Heart right ventricle (tissue), 16 donors: ENCODE measurements at regions not wholly inside any gene's neighbourhood (a gene's known extent, or its start where the extent isn't known, plus 50 kb on each side); places are given as distances from the start of the nearest gene placed in this dataset.

Experiments
- ATAC-seq, 8 donors: fragments of 200-7000 bp; cut with Tn5 transposase; one replicate each; pipeline ENCODE4 v1.9.1; 2020; ENCODE audit warnings: mild to moderate bottlenecking in 8 of 8, moderate library complexity in 8 of 8, moderate number of reproducible peaks in 1 of 8
- DNase-seq, 2 donors: peaks; one replicate each; pipeline ENCODE4 v3.0.0-alpha.2; 2020
- H3K27ac ChIP-seq, 10 donors: fragments of 200-600 bp; sonication (generic) in 2 of 10; one replicate each; pipeline versions ENCODE4 v1.5.0 to v1.8.0; 2020 to 2022; ENCODE audit warnings: mild to moderate bottlenecking in 3 of 10
- H3K27me3 ChIP-seq, 7 donors: fragments of 200-600 bp; one replicate each; pipeline ENCODE4 v1.8.0; 2021 to 2022; ENCODE audit warnings: mild to moderate bottlenecking in 2 of 7
- H3K36me3 ChIP-seq, 9 donors: fragments of 200-600 bp; sonication (generic) in 1 of 9; one replicate each; pipeline versions ENCODE4 v1.5.0 to v1.8.0; 2020 to 2022; ENCODE audit warnings: mild to moderate bottlenecking in 2 of 9
- H3K4me1 ChIP-seq, 9 donors: fragments of 200-600 bp; sonication (generic) in 1 of 9; one replicate each; pipeline versions ENCODE4 v1.5.0 to v1.8.0; 2020 to 2022; ENCODE audit warnings: mild to moderate bottlenecking in 4 of 9
- H3K4me3 ChIP-seq, 10 donors: fragments of 200-600 bp; sonication (generic) in 2 of 10; one replicate each; pipeline versions ENCODE4 v1.5.0 to v1.8.0; 2020 to 2022; ENCODE audit warnings: mild to moderate bottlenecking in 7 of 10, moderate library complexity in 2 of 10
- H3K9me3 ChIP-seq, 11 donors: fragments of 200-600 bp in 10 of 11; sonication (generic) in 2 of 11; one replicate each; pipeline versions ENCODE4 v1.5.0 to v1.8.0; 2013 to 2022; ENCODE audit warnings: mild to moderate bottlenecking in 2 of 11, control low read depth in 1 of 11, moderate library complexity in 1 of 11
- CTCF ChIP-seq, 9 donors: fragments of 200-600 bp; sonication (generic) in 2 of 9; IDR thresholded peaks; one replicate each; pipeline versions ENCODE4 v1.5.0 to v1.8.0; 2021 to 2022; ENCODE audit warnings: antibody characterized with exemption in 9 of 9, mild to moderate bottlenecking in 5 of 9, moderate library complexity in 1 of 9
- WGBS, 2 donors: extraction: QIAGEN DNeasy Blood & Tissue Kit; methylation state at CpG; one replicate each; pipeline ENCODE4 v1.1.7; 2013; ENCODE audit warnings: inconsistent platforms in 1 of 2; 5-methylcytosine and 5-hydroxymethylcytosine counted together
- intact Hi-C, 10 donors: fragments of 100-400 bp; cut with DNase I; formaldehyde crosslinking; loops; one replicate each; pipeline versions ENCODE4 v1.11.1 to v1.14.2; 2022
- donor health status: Arrhythmogenic right ventricular cardiomyopathy.
- donor health status: ischemic (EF 13 %, LVEDD 7.1; RV severe dilation, severe dysfunction).
- donor health status: healthy with polysubstance abuse.
- donor health status: DM: no; HTN: yes; CAD: no.
- donor health status: DM: no; HTN: no; CAD: no.
- donor health status: ischemic (EF 25% LVEDD 6.9; RV normal size, moderate dysfunction).
- donor health status: ischemic (EF 25% LVEDD 5.7; RV mildly dilated, moderate dysfunction).
- donor health status: healthy.
- donor health status: DM: yes; HTN: yes; CAD: no.
- donor health status: Ischemic cardiomyopathy.
- donor health status: ischemic (EF 35%, LVEDD 5.7; RV mildly dilated, moderate dysfunction).
- donor health status: nonischemic (EF 11% LVEDD 7.7; RV severe dilation, severe dysfunction).
- donor health status: DM: yes; HTN: yes; CAD: no.
- donor health status: PGD.
- donor health status: ischemic (EF 29% LVEDD 5.4; RV normal size, mild dysfunction).
- donor health status: nonischemic (EF 23%, LVEDD 6.1; RV moderate dilation, normal function).

- Histone ChIP-seq H3K4me1 (no peaks in the 10 kb centered on the region), H3K9me3 (no peaks in the 10 kb centered on the region), H3K36me3 (no peaks in the 10 kb centered on the region), H3K27me3 (peaks cover 0 to 4% (median 0%) of the 10 kb centered on the region in 7 donors), H3K27ac (no peak overlapping the region), H3K4me3 (no peak overlapping the region)
- ATAC-seq (no peak), DNase-seq (no peak)
- intact Hi-C loops = no loop called here
- 81 to 85% methylated on average over 10 of the region's 10 CpGs for WGBS, 2 donors
- no peak for TF ChIP-seq CTCF (IDR thresholded peaks at IDR 0.05)
These were observed 101.1 kb upstream of the RAB12 start for GRCh38 chr18:8507915-8508705.

- intact Hi-C loops = no loop called here
- ATAC-seq (no peak), DNase-seq (no peak)
- WGBS, 2 donors = 89 to 94% methylated on average over 5 of the region's 5 CpGs
- H3K27ac ChIP-seq = no peak overlapping the region
- H3K4me1 ChIP-seq = no peaks in the 10 kb centered on the region
- no peak for TF ChIP-seq CTCF (IDR thresholded peaks at IDR 0.05)
- no peak overlapping the region for H3K4me3 ChIP-seq
- H3K9me3 ChIP-seq = no peaks in the 10 kb centered on the region
- no peaks in the 10 kb centered on the region for H3K36me3 ChIP-seq
- H3K27me3 ChIP-seq = peaks cover 0 to 3% (median 0%) of the 10 kb centered on the region in 7 donors
These were observed 96.0 kb upstream of the RAB12 start for GRCh38 chr18:8513249-8513648.

- WGBS, 2 donors = 84 to 93% methylated on average over 4 of the region's 4 CpGs
These were observed 94.8 kb upstream of the RAB12 start for GRCh38 chr18:8514409-8514808.

More at GRCh38 chr18:8514409-8514808, 94.8 kb upstream of the RAB12 start:
- H3K27ac ChIP-seq = no peak overlapping the region
- no peaks in the 10 kb centered on the region for H3K4me1 ChIP-seq
- intact Hi-C loops = no loop called here
- no peak for TF ChIP-seq CTCF (IDR thresholded peaks at IDR 0.05)
- peaks cover 0 to 3% (median 0%) of the 10 kb centered on the region in 7 donors for H3K27me3 ChIP-seq
- no peak overlapping the region for H3K4me3 ChIP-seq
- DNase-seq (no peak), ATAC-seq (no peak)
- no peaks in the 10 kb centered on the region for H3K9me3 ChIP-seq
- H3K36me3 ChIP-seq = no peaks in the 10 kb centered on the region
